HepG2 (cell line): ENCODE measurements at regions not wholly inside any gene's neighbourhood (a gene's known extent, or its start where the extent isn't known, plus 50 kb on each side); places are given as distances from the start of the nearest gene placed in this dataset.

Experiments used
- ATAC-seq: fragments of 200-7000 bp; cut with Tn5 transposase; 3 replicates; pipeline ENCODE4 v1.9.1; 2020; ENCODE audit warnings: mild to moderate bottlenecking, moderate library complexity
- BruUV-seq: library from RNA; stranded (reverse); fragments of 400-500 nt; replicated peaks from 2 replicates; lab custom pipeline; 2021; lab: Mats Ljungman, UMichigan
- CTCF ChIA-PET: fragments of 300-600 bp; formaldehyde crosslinking; extraction: SDS; loops from one replicate; lab custom pipeline; 2021; ENCODE audit warnings: low total read pairs, inconsistent platforms, low intra/inter-chr PET ratio; lab: Yijun Ruan, JAX
- POLR2A ChIA-PET: fragments of 350-600 bp; sonication (Branson Sonifier 250); formaldehyde crosslinking; loops from one replicate; lab custom pipeline; 2020; ENCODE audit warnings: antibody characterized with exemption, inconsistent platforms; lab: Yijun Ruan, JAX
- DNase-seq: peaks from one replicate; pipeline ENCODE4 v3.0.0-alpha.2; 2015; ENCODE audit warnings: low spot score
- FAIRE-seq: peaks from 3 replicates; lab custom pipeline; 2011; peaks lifted over from hg19 to GRCh38; lab: Jason Lieb, UNC
- H2AFZ ChIP-seq: one replicate; pipeline ENCODE4 v1.6.1; 2011; ENCODE audit warnings: low read length, inconsistent platforms
- H3K27ac ChIP-seq: fragments of 300-600 bp; 3 replicates; pipeline ENCODE4 v1.8.0; 2011; ENCODE audit warnings: mixed run types, mild to moderate bottlenecking, mixed read lengths, low read length, inconsistent platforms; ENCODE audit not compliant: insufficient read depth; ENCODE audit errors: extremely low read length
- H3K27me3 ChIP-seq, 2 experiments: fragments of 200-600 bp in 1 of 2; 2 replicates in 1 of 2; 3 replicates in 1 of 2; pipeline versions ENCODE4 v1.6.0 to v1.8.0; 2011; ENCODE audit warnings: low read length in 2 of 2, mild to moderate bottlenecking in 2 of 2, moderate library complexity in 2 of 2, inconsistent platforms in 1 of 2; ENCODE audit not compliant: insufficient read depth in 2 of 2, control insufficient read depth in 1 of 2
- H3K36me3 ChIP-seq, 2 experiments: fragments of 200-600 bp in 1 of 2; replicated peaks in 1 of 2; 2 replicates in 1 of 2; 3 replicates in 1 of 2; pipeline versions ENCODE4 v1.5.1 to v1.8.0; 2011; ENCODE audit warnings: low read length in 2 of 2, inconsistent platforms in 1 of 2; ENCODE audit not compliant: insufficient read depth in 2 of 2, control insufficient read depth in 1 of 2
- H3K4me1 ChIP-seq: 2 replicates; pipeline ENCODE4 v1.5.1; 2012; ENCODE audit warnings: low read length, inconsistent platforms; ENCODE audit not compliant: insufficient read depth
- H3K4me2 ChIP-seq: 2 replicates; pipeline ENCODE4 v1.6.0; 2011; ENCODE audit warnings: low read depth, low read length, inconsistent platforms
- H3K4me3 ChIP-seq, 3 experiments: fragments of 200-600 bp in 1 of 3; sonication (generic), shearing (Covaris generic) in 1 of 3; replicated peaks in 1 of 3; 2 replicates each; pipeline ENCODE4 v1.5.1; 2011 to 2016; ENCODE audit warnings: low read length in 3 of 3, inconsistent platforms in 2 of 3, low read depth in 2 of 3, mild to moderate bottlenecking in 2 of 3, control low read depth in 1 of 3, mixed read lengths in 1 of 3; ENCODE audit not compliant: insufficient read depth in 1 of 3
- H3K79me2 ChIP-seq: one replicate; pipeline ENCODE4 v1.6.1; 2011; ENCODE audit warnings: low read length, inconsistent platforms; ENCODE audit not compliant: insufficient read depth
- H3K9ac ChIP-seq: 2 replicates; pipeline ENCODE4 v1.6.0; 2011; ENCODE audit warnings: mild to moderate bottlenecking, low read depth, low read length, inconsistent platforms; ENCODE audit not compliant: insufficient read depth
- H3K9me3 ChIP-seq: 2 replicates; pipeline ENCODE4 v1.5.1; 2012; ENCODE audit warnings: mild to moderate bottlenecking, low read length
- H4K20me1 ChIP-seq: 2 replicates; pipeline ENCODE4 v1.6.0; 2011; ENCODE audit warnings: inconsistent platforms, mild to moderate bottlenecking, low read length, moderate library complexity; ENCODE audit not compliant: insufficient read depth
- ATF2 ChIP-seq: sonication (generic); formaldehyde crosslinking; IDR thresholded peaks from 2 replicates; pipeline ENCODE4 v1.4.0; 2020; ENCODE audit warnings: missing genetic modification reagents
- FOSL1 ChIP-seq: sonication (generic); formaldehyde crosslinking; IDR thresholded peaks from 2 replicates; pipeline ENCODE4 v1.9.0; 2021; ENCODE audit warnings: missing genetic modification reagents, borderline replicate concordance
- MED1 ChIP-seq: sonication (generic); formaldehyde crosslinking; IDR thresholded peaks from 2 replicates; pipeline ENCODE4 v1.4.0; 2020; ENCODE audit warnings: missing genetic modification reagents
- MLLT10 ChIP-seq: sonication (generic); formaldehyde crosslinking; IDR thresholded peaks from 2 replicates; pipeline ENCODE4 v1.4.0; 2020; ENCODE audit warnings: missing genetic modification reagents
- POLR2G ChIP-seq: fragments of 200-400 bp; formaldehyde crosslinking; IDR thresholded peaks from 2 replicates; pipeline ENCODE4 v1.6.1; 2018; ENCODE audit warnings: mild to moderate bottlenecking, low read depth, low read length, moderate library complexity
- RBAK ChIP-seq: sonication (generic); formaldehyde crosslinking; IDR thresholded peaks from 2 replicates; pipeline ENCODE4 v1.5.1; 2020; ENCODE audit warnings: mild to moderate bottlenecking, missing genetic modification reagents
- RFX1 ChIP-seq: fragments of 450-650 bp; IDR thresholded peaks from 2 replicates; pipeline ENCODE4 v1.6.1; 2017
- TMF1 ChIP-seq: sonication (generic); formaldehyde crosslinking; IDR thresholded peaks from 2 replicates; pipeline ENCODE4 v1.8.1; 2022; ENCODE audit warnings: low read depth, missing genetic modification reagents
- ZBTB39 ChIP-seq: sonication (generic); formaldehyde crosslinking; IDR thresholded peaks from 2 replicates; pipeline ENCODE4 v1.5.0; 2020; ENCODE audit warnings: missing genetic modification reagents
- ZBTB8A ChIP-seq: sonication (generic); formaldehyde crosslinking; IDR thresholded peaks from 2 replicates; pipeline ENCODE4 v1.4.0; 2020; ENCODE audit warnings: mild to moderate bottlenecking, low read depth, missing genetic modification reagents, borderline replicate concordance
- ZHX2 ChIP-seq, 2 experiments: sonication (generic) in 1 of 2; formaldehyde crosslinking in 1 of 2; IDR thresholded peaks; 2 replicates each; pipeline versions ENCODE4 v1.6.1 to v1.9.0; 2014 to 2022; ENCODE audit warnings: antibody characterized with exemption in 1 of 2, borderline replicate concordance in 1 of 2, inconsistent platforms in 1 of 2, low read depth in 1 of 2, missing genetic modification reagents in 1 of 2
- ZNF710 ChIP-seq: sonication (generic); formaldehyde crosslinking; IDR thresholded peaks from 2 replicates; pipeline ENCODE4 v1.5.0; 2020; ENCODE audit warnings: mild to moderate bottlenecking, missing genetic modification reagents, borderline replicate concordance
- ZSCAN25 ChIP-seq: sonication (generic); formaldehyde crosslinking; IDR thresholded peaks from 2 replicates; pipeline ENCODE4 v1.8.0; 2022; ENCODE audit warnings: mild to moderate bottlenecking, missing genetic modification reagents
- ZSCAN31 ChIP-seq: sonication (generic); formaldehyde crosslinking; IDR thresholded peaks from 2 replicates; pipeline ENCODE4 v1.5.0; 2020; ENCODE audit warnings: low read depth, mild to moderate bottlenecking, missing genetic modification reagents
- WGBS: methylation state at CpG from one replicate; pipeline ENCODE4 v1.1.6; 2017; ENCODE audit warnings: low lambda C conversion rate; 5-methylcytosine and 5-hydroxymethylcytosine counted together
- in situ Hi-C: cut with HindIII; loops from 2 replicates; pipeline ENCODE4 v1.10.0; 2017; ENCODE audit warnings: low pct_unique_long_range_greater_than_20kb; ENCODE audit not compliant: extremely low pct_ligation_motif_present
- intact Hi-C: fragments of 100-400 bp; cut with micrococcal nuclease; formaldehyde crosslinking; loops from one replicate; pipeline ENCODE4 v1.10.0; 2022; ENCODE audit not compliant: unreplicated experiment

- no peak overlapping the region for H3K4me2 ChIP-seq
- H2AFZ ChIP-seq, result no peak overlapping the region
- no peaks in the 10 kb centered on the region for H3K79me2 ChIP-seq
- FAIRE-seq, result no peak
- no peak for ATAC-seq
- no peaks in the 10 kb centered on the region for H3K9me3 ChIP-seq
- DNase-seq, result no peak
- H3K4me3 ChIP-seq, result no peak overlapping the region
- no peaks in the 10 kb centered on the region for H3K27me3 ChIP-seq
- CTCF ChIA-PET, result no interaction called here
- H3K9ac ChIP-seq, result no peak overlapping the region
- WGBS, result 80% methylated on average over 1 of the region's 3 CpGs
- intact Hi-C loops (no loop called here), in situ Hi-C loops (loop anchor here (10.0 kb wide), 1 partner anchor 213 kb away; the partner anchor contains the start of gene EFNB1)
- no peaks in the 10 kb centered on the region for H4K20me1 ChIP-seq
- no TSS peak for BruUV-seq
- POLR2A ChIA-PET, result no interaction called here
- H3K27ac ChIP-seq, result no peak overlapping the region
- H3K36me3 ChIP-seq, result no peaks in the 10 kb centered on the region
- H3K4me1 ChIP-seq, result no peaks in the 10 kb centered on the region
- TF ChIP-seq POLR2G (no peak), TMF1 (CRISPR knock-in tag) (no peak), ZBTB8A (no peak), MED1 (CRISPR knock-in tag) (no peak), MLLT10 (CRISPR knock-in tag) (no peak), RBAK (no peak), ZSCAN31 (no peak), ZNF710 (CRISPR knock-in tag) (no peak), RFX1 (no peak), FOSL1 (CRISPR knock-in tag) (no peak), ZHX2 (IDR thresholded peaks at IDR 0.05; ENCODE audit: low read depth) (no peak), ZHX2 (CRISPR knock-in tag; IDR thresholded peaks at IDR 0.05; ENCODE audit: borderline replicate concordance) (no peak), ATF2 (CRISPR knock-in tag) (no peak), ZSCAN25 (CRISPR knock-in tag) (no peak), ZBTB39 (no peak)
Observed at GRCh38 chrX:69037786-69038185, 127.5 kb downstream of the PJA1 start.
